Liver (tissue), 8 donors: ENCODE measurements at regions not wholly inside any gene's neighbourhood (a gene's known extent, or its start where the extent isn't known, plus 50 kb on each side); places are given as distances from the start of the nearest gene placed in this dataset.

Experiments
- DNase-seq: peaks from one replicate; pipeline ENCODE4 v3.0.0-alpha.2; 2017; ENCODE audit warnings: low spot score
- H3K27ac ChIP-seq, 2 donors: one replicate each; pipeline ENCODE4 v1.7.0; 2013; ENCODE audit warnings: inconsistent platforms in 2 of 2, low read length in 2 of 2, control low read depth in 1 of 2, low read depth in 1 of 2, mild to moderate bottlenecking in 1 of 2
- H3K27me3 ChIP-seq, 4 donors: one replicate each; pipeline versions ENCODE4 v1.6.1 to v1.7.0; 2013; ENCODE audit warnings: low read length in 3 of 4, inconsistent platforms in 1 of 4, mild to moderate bottlenecking in 1 of 4, moderate library complexity in 1 of 4; ENCODE audit not compliant: control insufficient read depth in 4 of 4, insufficient read depth in 4 of 4
- H3K36me3 ChIP-seq, 4 donors: one replicate each; pipeline versions ENCODE4 v1.6.1 to v1.7.0; 2013; ENCODE audit warnings: low read length in 3 of 4, mild to moderate bottlenecking in 3 of 4, low read depth in 1 of 4, moderate library complexity in 1 of 4; ENCODE audit not compliant: control insufficient read depth in 4 of 4, insufficient read depth in 3 of 4
- H3K4me1 ChIP-seq, 4 donors: one replicate each; pipeline versions ENCODE4 v1.6.1 to v1.7.0; 2013; ENCODE audit warnings: low read length in 3 of 4, mild to moderate bottlenecking in 3 of 4, moderate library complexity in 1 of 4; ENCODE audit not compliant: control insufficient read depth in 4 of 4, insufficient read depth in 4 of 4
- H3K4me3 ChIP-seq, 3 donors: one replicate each; pipeline versions ENCODE4 v1.6.1 to v1.7.0; 2013; ENCODE audit warnings: low read length in 3 of 3, control low read depth in 1 of 3, low read depth in 1 of 3, mild to moderate bottlenecking in 1 of 3
- H3K9ac ChIP-seq, 2 donors: one replicate each; pipeline ENCODE4 v1.7.0; 2013; ENCODE audit warnings: low read length in 2 of 2, mild to moderate bottlenecking in 2 of 2, moderate library complexity in 2 of 2, control low read depth in 1 of 2, low read depth in 1 of 2
- H3K9me3 ChIP-seq, 4 donors: one replicate each; pipeline versions ENCODE4 v1.6.1 to v1.7.0; 2013; ENCODE audit warnings: low read length in 3 of 4; ENCODE audit not compliant: control insufficient read depth in 4 of 4
- EGR1 ChIP-seq, 2 donors: IDR thresholded peaks; 2 replicates each; pipeline ENCODE4 v1.6.1; 2016 to 2018; ENCODE audit warnings: antibody characterized with exemption in 2 of 2, low read depth in 2 of 2
- FOXA2 ChIP-seq: IDR thresholded peaks from 2 replicates; pipeline ENCODE4 v1.6.1; 2016; ENCODE audit warnings: antibody characterized with exemption
- GABPA ChIP-seq, 2 donors: IDR thresholded peaks in 1 of 2; conservative IDR thresholded peaks in 1 of 2; 2 replicates each; pipeline ENCODE4 v1.6.1; 2016; ENCODE audit warnings: antibody characterized with exemption in 2 of 2, mild to moderate bottlenecking in 1 of 2, moderate library complexity in 1 of 2
- HNF4A ChIP-seq, 2 donors: conservative IDR thresholded peaks; 2 replicates each; pipeline ENCODE4 v1.6.1; 2016; ENCODE audit warnings: antibody characterized with exemption in 2 of 2, mild to moderate bottlenecking in 2 of 2
- HNF4G ChIP-seq: IDR thresholded peaks from 2 replicates; pipeline ENCODE4 v1.6.1; 2016; ENCODE audit warnings: antibody characterized with exemption
- JUND ChIP-seq, 2 donors: IDR thresholded peaks; 2 replicates each; pipeline ENCODE4 v1.6.1; 2016; ENCODE audit warnings: antibody characterized with exemption in 2 of 2
- NR2F2 ChIP-seq: IDR thresholded peaks from 2 replicates; pipeline ENCODE4 v1.6.1; 2016; ENCODE audit warnings: antibody characterized with exemption
- RAD21 ChIP-seq, 2 donors: IDR thresholded peaks; 2 replicates each; pipeline ENCODE4 v1.6.1; 2016; ENCODE audit warnings: antibody characterized with exemption in 2 of 2, mild to moderate bottlenecking in 2 of 2
- RXRA ChIP-seq, 2 donors: IDR thresholded peaks; 2 replicates each; pipeline ENCODE4 v1.6.1; 2017 to 2018; ENCODE audit warnings: antibody characterized with exemption in 2 of 2, mild to moderate bottlenecking in 1 of 2
- SP1 ChIP-seq: IDR thresholded peaks from 2 replicates; pipeline ENCODE4 v1.6.1; 2018; ENCODE audit warnings: antibody characterized with exemption, mild to moderate bottlenecking
- ZBTB33 ChIP-seq: IDR thresholded peaks from 2 replicates; pipeline ENCODE4 v1.6.1; 2016; ENCODE audit warnings: antibody characterized with exemption
- WGBS: extraction: QIAGEN DNeasy Blood & Tissue Kit; methylation state at CpG from one replicate; pipeline ENCODE4 v1.1.7; 2013; 5-methylcytosine and 5-hydroxymethylcytosine counted together
- TF ChIP-seq, protein P1 (sequence below): IDR thresholded peaks from 2 replicates; pipeline ENCODE4 v1.6.1; 2016; ENCODE audit warnings: antibody characterized with exemption
- TF ChIP-seq, protein P2 (sequence below): fragments of 150-350 bp; IDR thresholded peaks from 2 replicates; pipeline ENCODE4 v1.5.1; 2017; ENCODE audit warnings: improper control_type of control experiment, low read depth, low read length; ENCODE audit not compliant: missing input control
- TF ChIP-seq, protein P3 (sequence below): IDR thresholded peaks from 2 replicates; pipeline ENCODE4 v1.6.1; 2016; ENCODE audit warnings: antibody characterized with exemption
- donor health status: healthy.
- donor health status: healthy.
- donor health status: healthy.
- donor health status: healthy.
- donor health status: healthy.

DNA sequence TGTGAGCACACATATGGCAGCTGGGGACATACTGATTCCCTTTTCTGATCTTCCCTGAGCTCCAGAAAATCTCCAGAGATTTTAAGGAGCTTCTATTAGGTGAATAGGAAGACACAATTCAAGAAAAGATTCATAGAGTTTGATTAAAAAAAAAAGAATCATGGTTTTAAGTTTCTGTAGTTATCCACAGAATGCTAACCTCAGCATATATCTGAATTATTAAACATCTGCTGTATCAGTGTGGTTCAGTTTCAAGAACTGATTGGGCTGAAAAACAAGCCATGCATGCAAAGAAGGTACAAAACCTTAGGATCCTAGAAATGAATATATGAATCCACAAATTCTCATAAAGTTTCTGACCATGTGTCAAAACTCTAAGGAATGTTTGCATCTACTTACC lies 94.1 kb upstream of the ZNF438 start:
- DNase-seq: no peak
- H3K4me1 ChIP-seq: no peaks in the 10 kb centered on the region
- H3K27ac ChIP-seq: no peak overlapping the region
- TF ChIP-seq NR2F2: no peak
- TF ChIP-seq ZBTB33: no peak
- no peaks in the 10 kb centered on the region for H3K27me3 ChIP-seq
- H3K9me3 ChIP-seq: no peaks in the 10 kb centered on the region
- no peaks in the 10 kb centered on the region for H3K36me3 ChIP-seq
- H3K9ac ChIP-seq: no peak overlapping the region
- H3K4me3 ChIP-seq: no peak overlapping the region

GRCh38 chr10:31126593-31126992 lies 94.9 kb upstream of the ZNF438 start:
- no peak for DNase-seq
- no peaks in the 10 kb centered on the region for H3K36me3 ChIP-seq
- no peaks in the 10 kb centered on the region for H3K27me3 ChIP-seq
- no peaks in the 10 kb centered on the region for H3K4me1 ChIP-seq
- 93% methylated on average over 2 of the region's 2 CpGs for WGBS
- TF ChIP-seq SP1 (no peak), GABPA (IDR thresholded peaks at IDR 0.05 in 1 of 2, conservative IDR thresholded peaks at IDR 0.05 in 1 of 2) (no peak), HNF4A (conservative IDR thresholded peaks at IDR 0.05) (no peak), FOXA2 (no peak), RAD21 (IDR thresholded peaks at IDR 0.05) (no peak), NR2F2 (no peak), HNF4G (no peak)
- TF ChIP-seq, protein P1, sequence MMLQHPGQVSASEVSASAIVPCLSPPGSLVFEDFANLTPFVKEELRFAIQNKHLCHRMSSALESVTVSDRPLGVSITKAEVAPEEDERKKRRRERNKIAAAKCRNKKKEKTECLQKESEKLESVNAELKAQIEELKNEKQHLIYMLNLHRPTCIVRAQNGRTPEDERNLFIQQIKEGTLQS: no peak
- TF ChIP-seq, protein P2, sequence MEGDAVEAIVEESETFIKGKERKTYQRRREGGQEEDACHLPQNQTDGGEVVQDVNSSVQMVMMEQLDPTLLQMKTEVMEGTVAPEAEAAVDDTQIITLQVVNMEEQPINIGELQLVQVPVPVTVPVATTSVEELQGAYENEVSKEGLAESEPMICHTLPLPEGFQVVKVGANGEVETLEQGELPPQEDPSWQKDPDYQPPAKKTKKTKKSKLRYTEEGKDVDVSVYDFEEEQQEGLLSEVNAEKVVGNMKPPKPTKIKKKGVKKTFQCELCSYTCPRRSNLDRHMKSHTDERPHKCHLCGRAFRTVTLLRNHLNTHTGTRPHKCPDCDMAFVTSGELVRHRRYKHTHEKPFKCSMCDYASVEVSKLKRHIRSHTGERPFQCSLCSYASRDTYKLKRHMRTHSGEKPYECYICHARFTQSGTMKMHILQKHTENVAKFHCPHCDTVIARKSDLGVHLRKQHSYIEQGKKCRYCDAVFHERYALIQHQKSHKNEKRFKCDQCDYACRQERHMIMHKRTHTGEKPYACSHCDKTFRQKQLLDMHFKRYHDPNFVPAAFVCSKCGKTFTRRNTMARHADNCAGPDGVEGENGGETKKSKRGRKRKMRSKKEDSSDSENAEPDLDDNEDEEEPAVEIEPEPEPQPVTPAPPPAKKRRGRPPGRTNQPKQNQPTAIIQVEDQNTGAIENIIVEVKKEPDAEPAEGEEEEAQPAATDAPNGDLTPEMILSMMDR: no peak
- TF ChIP-seq, protein P3, sequence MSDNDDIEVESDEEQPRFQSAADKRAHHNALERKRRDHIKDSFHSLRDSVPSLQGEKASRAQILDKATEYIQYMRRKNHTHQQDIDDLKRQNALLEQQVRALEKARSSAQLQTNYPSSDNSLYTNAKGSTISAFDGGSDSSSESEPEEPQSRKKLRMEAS: no peak
- H3K27ac ChIP-seq: no peak overlapping the region
- no peak overlapping the region for H3K9ac ChIP-seq
- H3K9me3 ChIP-seq: no peaks in the 10 kb centered on the region
- H3K4me3 ChIP-seq: no peak overlapping the region

DNA sequence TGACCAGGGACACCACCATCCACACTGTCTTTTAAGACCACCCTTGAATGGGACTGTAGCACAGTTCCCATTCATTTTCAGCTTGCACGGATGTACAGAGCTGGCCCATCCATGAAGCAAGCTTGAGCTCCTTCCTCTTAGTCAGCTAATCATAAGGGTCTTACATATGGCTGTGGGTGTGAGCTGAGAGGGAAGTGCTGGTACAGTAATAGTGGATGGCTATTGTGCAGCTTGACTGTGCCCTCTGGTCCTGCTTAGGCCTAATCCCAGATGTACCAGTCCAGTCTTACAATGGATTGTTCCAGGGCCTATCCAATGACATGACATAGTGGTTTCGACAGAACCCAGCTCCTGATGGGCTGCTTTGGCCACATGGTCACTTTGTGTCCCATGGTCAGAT lies 96.9 kb upstream of the ZNF438 start:
- Histone ChIP-seq H3K4me3 (no peak overlapping the region), H3K9ac (no peak overlapping the region), H3K4me1 (no peaks in the 10 kb centered on the region), H3K27me3 (no peaks in the 10 kb centered on the region), H3K27ac (no peak overlapping the region), H3K36me3 (no peaks in the 10 kb centered on the region), H3K9me3 (no peaks in the 10 kb centered on the region)
- TF ChIP-seq EGR1 (IDR thresholded peaks at IDR 0.05; ENCODE audit: low read depth in 2 of 2) (no peak), HNF4A (conservative IDR thresholded peaks at IDR 0.05) (no peak), JUND (IDR thresholded peaks at IDR 0.05) (no peak), RXRA (IDR thresholded peaks at IDR 0.05) (no peak), GABPA (IDR thresholded peaks at IDR 0.05 in 1 of 2, conservative IDR thresholded peaks at IDR 0.05 in 1 of 2) (no peak)
- TF ChIP-seq, protein P3: no peak
- 97% methylated on average over 2 of the region's 2 CpGs for WGBS
- no peak for DNase-seq
